ENCODE measurements at regions not wholly inside any gene's neighbourhood (a gene's known extent, or its start where the extent isn't known, plus 50 kb on each side); places are given as distances from the start of the nearest gene placed in this dataset.
"Not testable (repeated sequence)": the region's sequence is repeated elsewhere in the genome, so short reads cannot be mapped to it uniquely, and the experiment has no call there.

GRCh38 chr2:132279930-132280615 is 118.3 kb upstream of the ANKRD30BL start:
- Histone ChIP-seq H3K36me3 (no peaks in the 10 kb centered on the region), H3K27me3 (replicated peaks) (no peaks in the 10 kb centered on the region), H3K9me3 (replicated peaks) (no peaks in the 10 kb centered on the region), H3K27ac (no peak overlapping the region), H3K4me1 (replicated peaks) (no peaks in the 10 kb centered on the region), H3K4me3 (no peak overlapping the region)
- DNase-seq (ENCODE audit: low read depth in 1 of 2, low spot score in 2 of 2): no peak

- no peak overlapping the region for H3K27ac ChIP-seq
- H3K9me3 ChIP-seq (replicated peaks): no peaks in the 10 kb centered on the region
- H3K4me1 ChIP-seq (replicated peaks): no peaks in the 10 kb centered on the region
- DNase-seq (ENCODE audit: low read depth in 1 of 2, low spot score in 2 of 2): no peak
- H3K36me3 ChIP-seq: no peaks in the 10 kb centered on the region
- H3K4me3 ChIP-seq: no peak overlapping the region
- no peaks in the 10 kb centered on the region for H3K27me3 ChIP-seq (replicated peaks)
Observed at GRCh38 chr2:132280912-132281311, 119.2 kb upstream of the ANKRD30BL start.

GRCh38 chr2:132282104-132282503 is 120.4 kb upstream of the ANKRD30BL start:
- H3K27me3 ChIP-seq (replicated peaks); H3K4me1 ChIP-seq (replicated peaks); H3K4me3 ChIP-seq; H3K9me3 ChIP-seq (replicated peaks); DNase-seq (ENCODE audit: low read depth in 1 of 2, low spot score in 2 of 2); H3K36me3 ChIP-seq; H3K27ac ChIP-seq: not testable (repeated sequence)

- Histone ChIP-seq H3K27ac (no peak overlapping the region), H3K4me1 (replicated peaks) (no peaks in the 10 kb centered on the region), H3K9me3 (replicated peaks) (no peaks in the 10 kb centered on the region), H3K36me3 (no peaks in the 10 kb centered on the region), H3K4me3 (no peak overlapping the region), H3K27me3 (replicated peaks) (no peaks in the 10 kb centered on the region)
- DNase-seq (ENCODE audit: low read depth in 1 of 2, low spot score in 2 of 2): no peak
Observed at GRCh38 chr2:132282911-132283310, 121.2 kb upstream of the ANKRD30BL start.

- H3K4me1 ChIP-seq (replicated peaks); H3K9me3 ChIP-seq (replicated peaks); H3K27me3 ChIP-seq (replicated peaks); H3K36me3 ChIP-seq; H3K27ac ChIP-seq; H3K4me3 ChIP-seq; DNase-seq (ENCODE audit: low read depth in 1 of 2, low spot score in 2 of 2): not testable (repeated sequence)
Observed at GRCh38 chr2:132286289-132286911, 124.6 kb upstream of the ANKRD30BL start.

GRCh38 chr2:132287910-132288309 is 126.2 kb upstream of the ANKRD30BL start:
- H3K27ac ChIP-seq; H3K9me3 ChIP-seq (replicated peaks); DNase-seq (ENCODE audit: low read depth in 1 of 2, low spot score in 2 of 2); H3K4me1 ChIP-seq (replicated peaks); H3K36me3 ChIP-seq; H3K27me3 ChIP-seq (replicated peaks); H3K4me3 ChIP-seq: not testable (repeated sequence)

GRCh38 chr2:132289138-132289537 is 127.4 kb upstream of the ANKRD30BL start:
- not testable (repeated sequence) for H3K4me1 ChIP-seq (replicated peaks); H3K36me3 ChIP-seq; H3K9me3 ChIP-seq (replicated peaks); DNase-seq (ENCODE audit: low read depth in 1 of 2, low spot score in 2 of 2); H3K27ac ChIP-seq; H3K27me3 ChIP-seq (replicated peaks); H3K4me3 ChIP-seq

GRCh38 chr2:132289812-132290211 is 126.8 kb upstream of the GPR39 start:
- H3K27ac ChIP-seq; H3K36me3 ChIP-seq; H3K27me3 ChIP-seq (replicated peaks); H3K4me1 ChIP-seq (replicated peaks); H3K9me3 ChIP-seq (replicated peaks); DNase-seq (ENCODE audit: low read depth in 1 of 2, low spot score in 2 of 2); H3K4me3 ChIP-seq: not testable (repeated sequence)

GRCh38 chr2:132300592-132301378 is 115.8 kb upstream of the GPR39 start:
- H3K36me3 ChIP-seq; H3K27ac ChIP-seq; H3K4me3 ChIP-seq; H3K9me3 ChIP-seq (replicated peaks); H3K27me3 ChIP-seq (replicated peaks); H3K4me1 ChIP-seq (replicated peaks): not testable (repeated sequence)
- DNase-seq (ENCODE audit: low read depth in 1 of 2, low spot score in 2 of 2): peak in 1 of 2 experiments; percentile 3

- not testable (repeated sequence) for H3K9me3 ChIP-seq (replicated peaks); H3K27me3 ChIP-seq (replicated peaks); H3K27ac ChIP-seq; H3K4me3 ChIP-seq; H3K4me1 ChIP-seq (replicated peaks); H3K36me3 ChIP-seq; DNase-seq (ENCODE audit: low read depth in 1 of 2, low spot score in 2 of 2)
Observed at GRCh38 chr2:132304661-132305380, 111.8 kb upstream of the GPR39 start.

GRCh38 chr2:132307613-132308198 is 108.9 kb upstream of the GPR39 start:
- H3K9me3 ChIP-seq (replicated peaks): not testable (repeated sequence)

GRCh38 chr2:132309203-132309602 is 107.4 kb upstream of the GPR39 start:
- not testable (repeated sequence) for H3K4me3 ChIP-seq; H3K27me3 ChIP-seq (replicated peaks); H3K27ac ChIP-seq; H3K36me3 ChIP-seq; DNase-seq (ENCODE audit: low read depth in 1 of 2, low spot score in 2 of 2); H3K9me3 ChIP-seq (replicated peaks); H3K4me1 ChIP-seq (replicated peaks)

More at GRCh38 chr2:132307613-132308198, 108.9 kb upstream of the GPR39 start:
- not testable (repeated sequence) for H3K4me3 ChIP-seq; H3K4me1 ChIP-seq (replicated peaks); H3K27ac ChIP-seq; H3K36me3 ChIP-seq; H3K27me3 ChIP-seq (replicated peaks); DNase-seq (ENCODE audit: low read depth in 1 of 2, low spot score in 2 of 2)

GRCh38 chr2:132315546-132315945 is 101.1 kb upstream of the GPR39 start:
- H3K4me3 ChIP-seq; H3K27ac ChIP-seq; H3K4me1 ChIP-seq (replicated peaks); DNase-seq (ENCODE audit: low read depth in 1 of 2, low spot score in 2 of 2); H3K9me3 ChIP-seq (replicated peaks); H3K27me3 ChIP-seq (replicated peaks); H3K36me3 ChIP-seq: not testable (repeated sequence)
